Superior temporal gyrus (tissue), 1 donor: ENCODE measurements at regions not wholly inside any gene's neighbourhood (a gene's known extent, or its start where the extent isn't known, plus 50 kb on each side); places are given as distances from the start of the nearest gene placed in this dataset.
"Not testable (repeated sequence)": the region's sequence is repeated elsewhere in the genome, so short reads cannot be mapped to it uniquely, and the experiment has no call there.

ENCODE experiments used
- DNase-seq: peaks from one replicate; pipeline ENCODE4 v3.0.0-alpha.2; 2016; ENCODE audit errors: extremely low spot score

DNA sequence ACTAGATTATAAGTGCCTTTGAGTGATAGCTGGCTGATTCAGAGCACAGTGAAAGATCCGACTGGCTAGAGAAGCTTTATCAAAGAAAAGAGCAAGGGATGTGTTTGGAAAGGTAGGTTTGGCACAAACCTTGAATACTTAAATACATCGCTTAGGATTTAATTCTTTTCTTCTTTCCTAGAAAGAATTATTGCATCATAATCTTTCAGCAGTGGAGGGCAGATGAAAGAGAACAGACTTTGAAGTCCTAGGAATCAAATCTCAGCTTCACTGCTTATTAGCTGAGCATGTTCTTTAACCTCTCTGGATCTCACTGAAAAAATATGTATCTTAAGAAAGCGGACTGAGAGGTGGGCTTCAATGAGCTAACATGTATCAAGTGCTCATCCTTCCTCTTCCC, 122.8 kb downstream of the ZNF365 start:
- DNase-seq: no peak

DNA sequence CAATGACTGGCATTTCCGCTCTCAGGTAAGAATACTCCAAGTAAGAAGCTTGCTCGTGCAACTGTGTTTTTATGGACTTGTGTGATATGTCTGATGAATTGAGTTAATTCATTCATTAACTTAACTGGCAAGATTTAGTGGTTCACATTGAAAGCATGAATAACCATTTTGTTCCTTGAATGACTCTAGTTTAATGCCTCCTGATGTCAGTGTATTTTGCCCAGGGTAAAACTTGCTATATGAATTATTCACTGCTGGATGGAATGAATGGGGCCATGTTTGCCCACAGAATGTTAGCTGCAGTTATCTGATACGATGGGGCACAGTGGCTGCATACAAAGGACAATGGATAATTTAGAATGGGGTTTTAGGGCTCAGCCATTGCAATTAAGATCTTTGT, 124.1 kb downstream of the ZNF365 start:
- DNase-seq: no peak

GRCh38 chr10:62500116-62500515, 125.9 kb downstream of the ZNF365 start:
- DNase-seq: not testable (repeated sequence)

DNA sequence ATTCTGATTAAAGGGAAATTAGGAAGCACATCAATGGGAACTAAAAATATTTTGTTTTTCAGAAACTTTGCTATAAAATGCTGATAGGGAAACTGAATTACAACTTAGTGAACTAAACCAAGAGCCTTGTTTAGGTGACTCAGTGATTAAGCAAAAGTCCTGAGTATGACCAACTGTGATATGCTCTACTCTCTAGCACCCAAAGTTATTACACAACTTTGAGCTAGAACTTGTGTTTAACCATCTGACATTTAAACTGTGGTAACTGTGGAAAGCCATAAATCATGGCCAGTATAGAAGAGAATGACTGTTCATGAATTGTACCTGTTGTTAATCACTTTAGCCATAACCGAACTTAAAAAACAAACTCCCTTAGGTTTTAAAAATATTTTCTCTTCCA, 127.4 kb downstream of the ZNF365 start:
- no peak for DNase-seq

- DNase-seq: no peak
Observed at GRCh38 chr10:62502995-62503613, 128.9 kb downstream of the ZNF365 start.

DNA sequence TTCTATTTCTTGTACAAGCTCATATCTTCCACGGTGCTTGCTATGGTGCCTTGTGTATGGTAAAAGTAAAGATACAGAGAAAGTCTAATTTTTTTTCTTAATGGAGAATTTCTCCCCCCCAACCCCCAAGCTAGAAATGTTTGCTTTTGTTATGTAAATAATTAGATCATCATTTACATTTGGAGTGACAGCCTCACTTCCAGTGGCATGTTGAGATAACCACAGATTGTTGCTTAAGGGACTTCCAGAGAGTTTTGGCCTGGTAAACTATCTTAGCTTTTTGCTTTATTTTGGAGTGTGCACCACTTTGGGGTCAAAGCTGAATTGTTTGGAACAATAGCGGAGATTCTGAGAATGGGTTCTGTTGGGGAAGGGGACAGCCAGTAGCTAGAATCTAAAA, 129.7 kb downstream of the ZNF365 start:
- DNase-seq: no peak

- DNase-seq: no peak
Observed at GRCh38 chr10:62506371-62506770, 132.2 kb downstream of the ZNF365 start.

DNA sequence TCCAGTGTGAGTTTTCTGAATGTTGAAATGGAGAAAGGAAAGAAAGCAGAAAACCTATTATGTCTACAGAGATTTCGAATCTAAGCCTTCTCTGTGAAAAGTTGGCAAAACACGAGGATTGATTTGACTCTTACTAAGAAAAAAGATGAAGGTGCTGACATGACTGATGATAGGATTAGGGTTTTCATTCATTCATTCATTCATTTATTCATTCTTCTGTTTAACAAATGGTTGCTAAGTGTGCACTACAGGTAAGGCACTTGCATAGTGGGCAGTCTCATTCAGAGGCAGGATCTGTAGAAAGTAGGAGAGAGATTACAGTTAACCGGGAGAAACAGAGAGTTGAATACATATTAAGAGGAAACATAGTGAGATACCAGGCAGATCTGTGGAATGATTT, 137.1 kb downstream of the ZNF365 start:
- DNase-seq: no peak

- DNase-seq: no peak
Observed at GRCh38 chr10:62511656-62512055, 137.5 kb downstream of the ZNF365 start.

DNA sequence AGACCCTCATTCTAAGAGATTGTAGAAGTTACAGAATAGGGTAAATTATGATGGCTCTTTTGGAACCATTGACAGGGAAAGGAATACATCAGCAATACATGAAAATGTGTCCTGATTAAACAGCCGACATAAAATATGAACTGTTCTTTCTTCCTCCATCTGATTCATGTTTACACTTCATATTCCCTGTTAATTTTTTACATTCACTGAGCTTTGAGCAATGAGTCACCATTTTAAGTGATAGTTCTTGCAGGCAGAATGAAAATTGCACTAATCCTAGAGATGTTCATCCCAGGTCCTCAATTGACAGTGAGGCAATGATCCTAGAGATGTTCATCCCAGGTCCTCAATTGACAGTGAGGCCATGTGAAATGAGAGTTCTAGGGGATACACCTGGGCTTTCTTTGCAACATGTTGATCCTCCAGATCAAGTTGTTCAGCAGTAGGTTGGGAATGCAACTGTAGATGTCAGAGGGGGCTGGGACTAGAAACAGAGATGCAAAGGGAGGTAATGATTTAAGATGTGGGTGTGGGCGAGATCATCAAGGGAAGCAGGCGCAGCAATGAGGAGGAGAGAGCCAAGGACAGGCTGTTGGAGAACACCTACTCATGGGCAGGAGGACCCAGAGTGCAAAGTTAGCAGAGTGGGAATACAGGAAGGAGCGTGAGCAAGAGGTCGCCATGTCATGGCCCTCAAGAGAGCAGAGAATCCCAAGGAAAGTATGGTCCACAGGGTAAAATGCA, 138.7 kb downstream of the ZNF365 start:
- no peak for DNase-seq

DNA sequence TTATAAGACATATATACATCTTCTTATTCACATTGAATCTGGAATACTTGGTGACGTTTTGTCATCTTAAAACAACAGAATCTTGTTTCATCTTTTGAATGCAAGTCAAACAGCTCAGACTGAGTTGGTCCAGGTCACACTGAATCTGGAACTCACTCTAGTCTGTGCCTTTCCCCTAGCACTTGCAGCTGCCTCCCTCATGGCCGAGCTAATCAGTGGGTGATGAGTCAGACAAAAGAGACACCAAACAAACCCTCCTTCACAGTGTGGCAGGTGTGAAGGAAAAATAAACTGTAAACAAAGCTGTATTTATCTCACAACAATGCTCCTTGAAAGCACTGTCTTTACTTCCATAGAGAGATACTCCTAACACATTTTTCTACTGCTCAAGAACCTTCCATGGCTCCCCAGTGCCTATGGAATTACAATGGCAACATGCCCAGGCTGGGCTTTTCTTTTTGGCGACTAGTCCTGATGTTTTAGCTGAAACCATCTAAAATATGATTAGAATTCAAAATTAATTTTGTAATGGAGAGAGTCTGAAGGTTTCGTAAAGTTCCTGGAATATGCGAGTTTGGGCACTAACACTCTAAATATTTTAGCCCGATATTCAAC, 140.0 kb downstream of the ZNF365 start:
- DNase-seq: no peak

DNA sequence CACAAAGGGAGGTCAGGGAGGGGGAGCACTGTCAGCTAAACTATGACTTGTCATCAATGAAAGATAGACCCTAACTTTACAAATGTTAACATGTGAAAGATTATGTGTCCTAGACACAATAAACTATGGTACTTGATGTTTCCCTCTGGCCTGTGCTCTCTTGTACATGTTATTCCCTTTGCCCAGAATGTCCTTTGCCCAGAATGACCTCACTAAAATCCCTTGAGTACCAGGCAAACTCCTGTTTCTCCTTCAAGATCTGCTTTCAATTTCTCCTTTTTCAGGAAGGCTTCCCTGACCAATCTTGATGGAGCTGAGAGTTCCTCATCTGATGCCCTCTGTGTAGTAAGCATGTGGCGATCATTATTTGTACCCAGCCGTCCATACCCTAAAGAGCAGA, 143.1 kb downstream of the ZNF365 start:
- no peak for DNase-seq

DNA sequence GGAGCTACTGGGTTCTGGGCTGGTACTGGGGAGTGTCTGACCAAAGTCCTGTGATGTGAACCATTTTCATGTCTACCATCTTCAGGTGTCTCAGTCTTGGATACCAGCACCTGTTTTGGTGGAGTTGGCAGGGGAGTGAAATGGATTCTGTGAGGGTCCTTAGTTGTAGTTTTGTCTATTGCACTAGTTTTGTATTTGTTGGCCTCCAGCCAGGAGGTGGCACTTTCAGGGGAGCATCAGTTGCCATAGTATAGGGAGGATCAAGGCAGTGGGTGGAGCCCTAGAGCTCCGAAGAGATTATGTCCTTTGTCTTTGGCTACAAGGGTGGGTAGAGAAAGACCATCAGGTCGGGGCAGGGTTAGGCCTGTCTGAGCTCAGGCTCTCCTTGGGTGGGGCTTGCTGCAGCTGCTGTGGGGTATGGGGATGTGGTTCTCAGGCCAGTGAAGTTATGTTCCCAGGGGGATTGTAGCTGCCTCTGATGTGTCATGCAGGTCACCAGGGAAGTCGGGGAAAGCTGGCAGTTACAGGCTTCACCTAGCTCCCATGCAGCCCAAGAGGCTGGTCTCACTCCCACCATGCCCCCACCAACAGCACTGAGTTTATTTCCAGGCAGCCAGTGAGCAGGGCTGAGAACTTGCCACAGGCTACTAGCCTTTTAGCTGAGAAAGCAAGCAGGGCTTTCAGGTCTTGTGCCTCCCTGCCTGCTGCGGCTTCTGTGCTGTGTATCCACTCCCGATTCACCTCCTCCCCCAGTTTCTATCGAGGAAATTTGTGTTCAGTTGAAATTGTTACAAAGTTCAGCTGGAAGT, 153.1 kb downstream of the ZNF365 start:
- no peak for DNase-seq

DNA sequence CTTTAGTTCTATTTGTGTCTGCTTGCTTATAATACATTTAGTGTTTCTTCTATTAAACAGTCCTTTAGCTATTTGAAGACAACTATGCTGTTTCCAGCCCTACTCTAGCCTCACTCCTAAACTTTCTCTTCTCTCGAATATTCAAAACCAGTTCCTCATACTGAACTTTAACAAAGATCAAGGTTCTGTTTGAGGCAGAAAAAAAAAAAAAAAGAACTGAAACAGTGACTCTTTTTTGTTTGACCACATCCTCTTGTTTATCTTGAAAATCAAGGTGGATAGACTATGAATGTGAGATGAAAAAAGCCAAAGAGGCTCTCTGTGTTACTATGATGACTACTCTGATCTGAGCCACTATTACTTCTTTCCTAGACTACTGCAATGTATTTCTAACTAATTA, 154.3 kb downstream of the ZNF365 start:
- no peak for DNase-seq

- no peak for DNase-seq
Observed at GRCh38 chr10:62529396-62529795, 155.2 kb downstream of the ZNF365 start.

- DNase-seq: no peak
Observed at GRCh38 chr10:62534031-62534430, 159.9 kb downstream of the ZNF365 start.

DNA sequence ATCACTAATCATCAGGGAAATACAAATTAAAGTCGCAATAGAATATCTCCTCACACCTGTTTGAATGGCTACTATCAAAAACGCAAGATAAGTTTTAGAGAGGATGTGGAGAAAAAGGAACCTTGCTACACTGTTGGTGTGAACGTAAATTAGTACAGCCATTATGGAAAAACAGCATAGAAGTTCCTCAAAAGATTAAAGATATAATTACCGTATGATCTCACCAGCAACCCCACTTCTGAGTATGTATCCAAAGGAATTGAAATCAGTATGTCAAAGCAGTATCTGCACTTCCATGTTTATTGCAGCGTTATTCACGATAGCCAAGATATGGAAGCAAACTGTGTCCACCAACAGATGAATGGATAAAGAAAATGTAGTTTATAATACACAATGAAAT, 164.4 kb downstream of the ZNF365 start:
- no peak for DNase-seq

GRCh38 chr10:62540389-62540788, 166.2 kb downstream of the ZNF365 start:
- DNase-seq: no peak

DNA sequence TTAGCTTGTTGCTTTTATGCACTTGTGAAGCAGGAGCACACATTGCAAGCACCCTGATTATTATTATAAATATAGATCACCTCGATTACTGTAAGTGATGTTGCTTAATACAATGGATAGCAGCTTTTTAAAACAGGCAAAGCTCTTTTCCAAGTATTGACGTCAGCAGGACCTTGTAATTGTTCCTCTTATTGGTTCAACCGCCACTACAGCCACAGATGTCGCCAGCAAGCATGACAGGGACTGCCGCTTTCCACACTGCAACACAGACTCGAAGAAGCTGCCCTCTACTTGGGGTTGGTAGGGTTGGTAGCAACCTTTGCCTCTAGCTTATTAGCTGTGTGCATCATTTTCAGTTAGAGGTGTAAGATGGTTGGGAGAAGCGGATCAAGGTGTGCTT, 167.6 kb downstream of the ZNF365 start:
- DNase-seq: no peak

GRCh38 chr10:62543571-62544355, 169.6 kb downstream of the ZNF365 start:
- no peak for DNase-seq
